Effector memory CD4-positive, alpha-beta T cell (primary cell): ENCODE measurements at regions not wholly inside any gene's neighbourhood (a gene's known extent, or its start where the extent isn't known, plus 50 kb on each side); places are given as distances from the start of the nearest gene placed in this dataset.

ENCODE experiments used
- DNase-seq, 3 donors: peaks; one replicate each; pipeline ENCODE4 v3.0.0-alpha.2; 2020
- H3K27ac ChIP-seq: 2 replicates; pipeline ENCODE4 v1.7.0; 2013; ENCODE audit warnings: mild to moderate bottlenecking, low read length, moderate library complexity; ENCODE audit not compliant: insufficient read depth, poor library complexity, severe bottlenecking
- H3K27me3 ChIP-seq: replicated peaks from 2 replicates; pipeline ENCODE4 v1.7.0; 2013; ENCODE audit warnings: mild to moderate bottlenecking, low read length; ENCODE audit not compliant: insufficient read depth, control insufficient read depth, poor library complexity, severe bottlenecking
- H3K36me3 ChIP-seq: 2 replicates; pipeline ENCODE4 v1.7.0; 2013; ENCODE audit warnings: mild to moderate bottlenecking, low read length, moderate library complexity; ENCODE audit not compliant: control insufficient read depth, insufficient read depth
- H3K4me1 ChIP-seq: 2 replicates; pipeline ENCODE4 v1.7.0; 2013; ENCODE audit warnings: low read length, mild to moderate bottlenecking; ENCODE audit not compliant: control insufficient read depth, insufficient read depth, poor library complexity, severe bottlenecking
- H3K4me3 ChIP-seq: 2 replicates; pipeline ENCODE4 v1.7.0; 2013; ENCODE audit warnings: low read length, low read depth, mild to moderate bottlenecking; ENCODE audit not compliant: insufficient read depth, poor library complexity, severe bottlenecking
- H3K9me3 ChIP-seq: 2 replicates; pipeline ENCODE4 v1.7.0; 2013; ENCODE audit warnings: mild to moderate bottlenecking, low read length, moderate library complexity; ENCODE audit not compliant: control insufficient read depth

- no peaks in the 10 kb centered on the region for H3K27me3 ChIP-seq
- no peaks in the 10 kb centered on the region for H3K36me3 ChIP-seq
- no peak for DNase-seq
- no peak overlapping the region for H3K27ac ChIP-seq
- H3K4me1 ChIP-seq = no peaks in the 10 kb centered on the region
- peaks cover 8% of the 10 kb centered on the region for H3K9me3 ChIP-seq
- H3K4me3 ChIP-seq = no peak overlapping the region
Measured at GRCh38 chr4:151951671-151952050, 190.9 kb upstream of the GATB start.

- H3K4me1 ChIP-seq = no peaks in the 10 kb centered on the region
- no peak overlapping the region for H3K4me3 ChIP-seq
- no peak for DNase-seq
- H3K9me3 ChIP-seq = peaks cover 13% of the 10 kb centered on the region
- H3K27ac ChIP-seq = no peak overlapping the region
- no peaks in the 10 kb centered on the region for H3K27me3 ChIP-seq
- H3K36me3 ChIP-seq = no peaks in the 10 kb centered on the region
Measured at GRCh38 chr4:151950993-151951670, 190.3 kb upstream of the GATB start.

GRCh38 chr4:151948351-151949016, 187.7 kb upstream of the GATB start:
- no peak for DNase-seq
- Histone ChIP-seq H3K27me3 (no peaks in the 10 kb centered on the region), H3K27ac (no peak overlapping the region), H3K36me3 (no peaks in the 10 kb centered on the region), H3K9me3 (peaks cover 15% of the 10 kb centered on the region), H3K4me3 (no peak overlapping the region), H3K4me1 (no peaks in the 10 kb centered on the region)

- no peak for DNase-seq
- H3K27me3 ChIP-seq = no peaks in the 10 kb centered on the region
- H3K4me3 ChIP-seq = no peak overlapping the region
- no peaks in the 10 kb centered on the region for H3K4me1 ChIP-seq
- H3K27ac ChIP-seq = no peak overlapping the region
- peaks cover 15% of the 10 kb centered on the region for H3K9me3 ChIP-seq
- no peaks in the 10 kb centered on the region for H3K36me3 ChIP-seq
Measured at GRCh38 chr4:151946718-151947117, 185.9 kb upstream of the GATB start.

- no peak overlapping the region for H3K4me3 ChIP-seq
- no peaks in the 10 kb centered on the region for H3K4me1 ChIP-seq
- H3K9me3 ChIP-seq = peaks cover 15% of the 10 kb centered on the region
- no peaks in the 10 kb centered on the region for H3K36me3 ChIP-seq
- H3K27ac ChIP-seq = no peak overlapping the region
- no peak for DNase-seq
- H3K27me3 ChIP-seq = no peaks in the 10 kb centered on the region
Measured at GRCh38 chr4:151942971-151943370, 182.2 kb upstream of the GATB start.

- peaks cover 2% of the 10 kb centered on the region for H3K9me3 ChIP-seq
- H3K27ac ChIP-seq = no peak overlapping the region
- no peak for DNase-seq
- no peak overlapping the region for H3K4me3 ChIP-seq
- H3K27me3 ChIP-seq = no peaks in the 10 kb centered on the region
- H3K36me3 ChIP-seq = no peaks in the 10 kb centered on the region
- no peaks in the 10 kb centered on the region for H3K4me1 ChIP-seq
Measured at GRCh38 chr4:151940926-151941617, 180.3 kb upstream of the GATB start.

GRCh38 chr4:151940291-151940690, 179.5 kb upstream of the GATB start:
- H3K9me3 ChIP-seq = no peaks in the 10 kb centered on the region
- no peaks in the 10 kb centered on the region for H3K36me3 ChIP-seq
- no peak for DNase-seq
- H3K4me3 ChIP-seq = no peak overlapping the region
- no peak overlapping the region for H3K27ac ChIP-seq
- no peaks in the 10 kb centered on the region for H3K4me1 ChIP-seq
- H3K27me3 ChIP-seq = no peaks in the 10 kb centered on the region

GRCh38 chr4:151939670-151940069, 178.9 kb upstream of the GATB start:
- DNase-seq = no peak
- Histone ChIP-seq H3K4me1 (no peaks in the 10 kb centered on the region), H3K4me3 (no peak overlapping the region), H3K27ac (no peak overlapping the region), H3K36me3 (no peaks in the 10 kb centered on the region), H3K27me3 (no peaks in the 10 kb centered on the region), H3K9me3 (no peaks in the 10 kb centered on the region)

- no peaks in the 10 kb centered on the region for H3K36me3 ChIP-seq
- DNase-seq = no peak
- H3K4me3 ChIP-seq = no peak overlapping the region
- H3K27ac ChIP-seq = no peak overlapping the region
- no peaks in the 10 kb centered on the region for H3K4me1 ChIP-seq
- no peaks in the 10 kb centered on the region for H3K27me3 ChIP-seq
- no peaks in the 10 kb centered on the region for H3K9me3 ChIP-seq
Measured at GRCh38 chr4:151935411-151935810, 174.6 kb upstream of the GATB start.

- Histone ChIP-seq H3K27me3 (no peaks in the 10 kb centered on the region), H3K36me3 (no peaks in the 10 kb centered on the region), H3K4me1 (no peaks in the 10 kb centered on the region), H3K27ac (no peak overlapping the region), H3K4me3 (no peak overlapping the region), H3K9me3 (no peaks in the 10 kb centered on the region)
- no peak for DNase-seq
Measured at GRCh38 chr4:151934766-151935165, 174.0 kb upstream of the GATB start.
